Breast epithelium (tissue), 4 donors: ENCODE measurements at regions not wholly inside any gene's neighbourhood (a gene's known extent, or its start where the extent isn't known, plus 50 kb on each side); places are given as distances from the start of the nearest gene placed in this dataset.

Experiments
- DNase-seq, 2 donors: peaks; one replicate each; pipeline ENCODE4 v3.0.0-alpha.2; 2019; ENCODE audit warnings: low spot score in 2 of 2
- H3K27ac ChIP-seq, 2 donors: fragments of 200-600 bp; sonication (generic) in 1 of 2; one replicate each; pipeline ENCODE4 v1.5.1; 2016 to 2019; ENCODE audit warnings: mild to moderate bottlenecking in 1 of 2
- H3K27me3 ChIP-seq, 2 donors: fragments of 200-600 bp; sonication (generic) in 1 of 2; one replicate each; pipeline versions ENCODE4 v1.5.1 to v1.6.0; 2017 to 2019; ENCODE audit warnings: control low read depth in 1 of 2, mild to moderate bottlenecking in 1 of 2
- H3K36me3 ChIP-seq: fragments of 200-600 bp; one replicate; pipeline ENCODE4 v1.5.1; 2019
- H3K4me1 ChIP-seq, 2 donors: fragments of 200-600 bp; sonication (generic); one replicate each; pipeline ENCODE4 v1.5.1; 2016 to 2019; ENCODE audit warnings: control low read depth in 1 of 2
- H3K4me3 ChIP-seq, 3 donors: fragments of 200-600 bp; sonication (generic); 1 replicate in 2 of 3; 2 replicates in 1 of 3; pipeline ENCODE4 v1.5.1; 2016 to 2019; ENCODE audit warnings: mild to moderate bottlenecking in 3 of 3, moderate library complexity in 2 of 3
- H3K9me3 ChIP-seq, 2 donors: fragments of 200-600 bp; sonication (generic) in 1 of 2; one replicate each; pipeline ENCODE4 v1.5.1; 2016 to 2019; ENCODE audit warnings: control low read depth in 1 of 2
- POLR2A ChIP-seq: fragments of 450-650 bp; IDR thresholded peaks from one replicate; pipeline ENCODE4 v1.6.1; 2016; ENCODE audit warnings: antibody characterized with exemption, mild to moderate bottlenecking, moderate library complexity
- POLR2AphosphoS5 ChIP-seq, 3 donors: sonication (generic); formaldehyde crosslinking; IDR thresholded peaks; one replicate each; pipeline ENCODE4 v1.6.1; 2017; ENCODE audit warnings: antibody characterized with exemption in 3 of 3
- intact Hi-C: fragments of 100-400 bp; cut with DNase I; formaldehyde crosslinking; loops from one replicate; pipeline ENCODE4 v1.15.1; 2023; ENCODE audit warnings: low total_unique reads
- TF ChIP-seq, protein P1 (sequence below), 3 donors: fragments of 450-650 bp; IDR thresholded peaks; one replicate each; pipeline ENCODE4 v1.5.1; 2016 to 2017; ENCODE audit warnings: antibody characterized with exemption in 3 of 3, mild to moderate bottlenecking in 3 of 3, moderate library complexity in 3 of 3

DNA sequence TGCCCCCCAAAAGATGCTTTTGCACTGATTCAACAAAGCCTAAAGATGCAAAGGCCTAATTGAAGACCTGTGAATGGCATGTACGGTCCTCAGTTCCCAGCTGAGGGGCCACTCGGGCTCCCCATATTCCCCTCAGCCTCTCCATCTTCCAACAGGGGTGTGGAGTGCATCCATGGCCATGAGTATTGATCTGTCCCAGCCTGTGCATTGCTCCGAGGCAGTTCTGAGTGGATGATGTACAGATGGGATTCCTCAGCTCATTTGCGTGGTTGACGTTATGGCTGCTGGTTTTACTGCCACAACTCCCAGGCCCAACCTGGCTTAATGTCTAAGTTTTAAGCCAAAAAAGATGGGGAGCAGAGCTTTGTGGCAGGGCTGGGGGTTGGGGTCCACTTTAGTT lies 162.7 kb upstream of the ZNF267 start:
- DNase-seq = no peak
- intact Hi-C loops = no loop called here
- TF ChIP-seq POLR2AphosphoS5 (IDR thresholded peaks at IDR 0.05) (no peak), POLR2A (no peak)
- TF ChIP-seq, protein P1, sequence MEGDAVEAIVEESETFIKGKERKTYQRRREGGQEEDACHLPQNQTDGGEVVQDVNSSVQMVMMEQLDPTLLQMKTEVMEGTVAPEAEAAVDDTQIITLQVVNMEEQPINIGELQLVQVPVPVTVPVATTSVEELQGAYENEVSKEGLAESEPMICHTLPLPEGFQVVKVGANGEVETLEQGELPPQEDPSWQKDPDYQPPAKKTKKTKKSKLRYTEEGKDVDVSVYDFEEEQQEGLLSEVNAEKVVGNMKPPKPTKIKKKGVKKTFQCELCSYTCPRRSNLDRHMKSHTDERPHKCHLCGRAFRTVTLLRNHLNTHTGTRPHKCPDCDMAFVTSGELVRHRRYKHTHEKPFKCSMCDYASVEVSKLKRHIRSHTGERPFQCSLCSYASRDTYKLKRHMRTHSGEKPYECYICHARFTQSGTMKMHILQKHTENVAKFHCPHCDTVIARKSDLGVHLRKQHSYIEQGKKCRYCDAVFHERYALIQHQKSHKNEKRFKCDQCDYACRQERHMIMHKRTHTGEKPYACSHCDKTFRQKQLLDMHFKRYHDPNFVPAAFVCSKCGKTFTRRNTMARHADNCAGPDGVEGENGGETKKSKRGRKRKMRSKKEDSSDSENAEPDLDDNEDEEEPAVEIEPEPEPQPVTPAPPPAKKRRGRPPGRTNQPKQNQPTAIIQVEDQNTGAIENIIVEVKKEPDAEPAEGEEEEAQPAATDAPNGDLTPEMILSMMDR (IDR thresholded peaks at IDR 0.05) = no peak
- Histone ChIP-seq H3K4me3 (no peak overlapping the region), H3K9me3 (no peaks in the 10 kb centered on the region), H3K4me1 (no peaks in the 10 kb centered on the region), H3K27ac (no peak overlapping the region), H3K36me3 (no peaks in the 10 kb centered on the region), H3K27me3 (no peaks in the 10 kb centered on the region)

DNA sequence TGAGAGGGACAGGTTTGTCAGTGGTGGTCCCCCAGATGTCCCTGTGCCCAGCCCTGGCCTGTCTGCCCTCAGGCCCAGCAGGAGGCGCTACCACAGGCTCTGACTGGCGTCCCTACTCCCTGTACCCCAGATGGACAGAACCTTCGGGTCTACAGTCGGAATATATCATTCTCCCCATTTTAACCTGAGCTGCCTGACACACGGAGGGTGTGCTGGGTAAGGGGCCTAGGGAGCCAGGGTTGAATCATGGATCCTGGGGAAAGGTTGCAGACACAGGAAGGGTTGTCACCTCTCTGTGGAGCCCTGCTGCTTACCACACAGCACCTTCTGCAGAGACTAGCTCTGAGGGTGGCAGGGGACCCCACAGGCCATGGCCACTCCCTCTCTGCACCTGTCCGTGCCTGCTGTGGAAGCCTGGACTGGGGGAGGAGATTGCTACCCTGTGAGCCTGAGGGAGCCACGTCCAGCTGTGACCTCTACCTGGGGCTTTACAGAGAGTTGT lies 162.2 kb upstream of the ZNF267 start:
- no peaks in the 10 kb centered on the region for H3K27me3 ChIP-seq
- no peak overlapping the region for H3K27ac ChIP-seq
- no peaks in the 10 kb centered on the region for H3K4me1 ChIP-seq
- DNase-seq = no peak
- H3K4me3 ChIP-seq = no peak overlapping the region
- intact Hi-C loops = no loop called here
- TF ChIP-seq POLR2A = no peak
- TF ChIP-seq, protein P1 (IDR thresholded peaks at IDR 0.05) = no peak
- no peak for TF ChIP-seq POLR2AphosphoS5 (IDR thresholded peaks at IDR 0.05)
- no peaks in the 10 kb centered on the region for H3K9me3 ChIP-seq
- H3K36me3 ChIP-seq = no peaks in the 10 kb centered on the region

DNA sequence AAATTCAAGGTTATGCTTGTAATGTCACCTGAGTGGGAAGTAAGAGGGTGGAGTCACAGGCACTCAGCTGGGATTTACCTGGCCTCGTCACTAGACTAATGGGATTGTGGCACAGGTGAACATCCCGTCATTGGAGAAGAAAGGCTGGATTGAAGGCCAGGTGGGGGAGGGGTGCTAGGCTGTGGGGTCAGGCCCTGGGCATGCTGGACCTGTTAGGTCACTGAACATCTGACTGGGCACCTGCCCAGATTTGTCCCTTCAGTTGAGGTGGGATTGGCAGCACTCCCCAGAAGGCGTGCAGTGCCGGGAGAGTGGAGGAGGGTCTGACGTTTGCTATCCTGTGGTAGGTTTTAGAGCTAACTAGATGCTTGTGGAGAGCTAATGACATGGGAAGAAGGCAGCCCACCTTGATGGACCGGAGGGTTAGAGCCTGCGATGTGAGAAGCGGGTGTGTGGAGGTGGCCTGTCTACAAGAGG lies 161.5 kb upstream of the ZNF267 start:
- Histone ChIP-seq H3K4me3 (no peak overlapping the region), H3K27me3 (no peaks in the 10 kb centered on the region), H3K4me1 (no peaks in the 10 kb centered on the region), H3K9me3 (no peaks in the 10 kb centered on the region), H3K36me3 (no peaks in the 10 kb centered on the region), H3K27ac (no peak overlapping the region)
- DNase-seq = no peak
- TF ChIP-seq POLR2AphosphoS5 (IDR thresholded peaks at IDR 0.05) = no peak
- no peak for TF ChIP-seq POLR2A
- TF ChIP-seq, protein P1 (IDR thresholded peaks at IDR 0.05) = no peak
- intact Hi-C loops = no loop called here

DNA sequence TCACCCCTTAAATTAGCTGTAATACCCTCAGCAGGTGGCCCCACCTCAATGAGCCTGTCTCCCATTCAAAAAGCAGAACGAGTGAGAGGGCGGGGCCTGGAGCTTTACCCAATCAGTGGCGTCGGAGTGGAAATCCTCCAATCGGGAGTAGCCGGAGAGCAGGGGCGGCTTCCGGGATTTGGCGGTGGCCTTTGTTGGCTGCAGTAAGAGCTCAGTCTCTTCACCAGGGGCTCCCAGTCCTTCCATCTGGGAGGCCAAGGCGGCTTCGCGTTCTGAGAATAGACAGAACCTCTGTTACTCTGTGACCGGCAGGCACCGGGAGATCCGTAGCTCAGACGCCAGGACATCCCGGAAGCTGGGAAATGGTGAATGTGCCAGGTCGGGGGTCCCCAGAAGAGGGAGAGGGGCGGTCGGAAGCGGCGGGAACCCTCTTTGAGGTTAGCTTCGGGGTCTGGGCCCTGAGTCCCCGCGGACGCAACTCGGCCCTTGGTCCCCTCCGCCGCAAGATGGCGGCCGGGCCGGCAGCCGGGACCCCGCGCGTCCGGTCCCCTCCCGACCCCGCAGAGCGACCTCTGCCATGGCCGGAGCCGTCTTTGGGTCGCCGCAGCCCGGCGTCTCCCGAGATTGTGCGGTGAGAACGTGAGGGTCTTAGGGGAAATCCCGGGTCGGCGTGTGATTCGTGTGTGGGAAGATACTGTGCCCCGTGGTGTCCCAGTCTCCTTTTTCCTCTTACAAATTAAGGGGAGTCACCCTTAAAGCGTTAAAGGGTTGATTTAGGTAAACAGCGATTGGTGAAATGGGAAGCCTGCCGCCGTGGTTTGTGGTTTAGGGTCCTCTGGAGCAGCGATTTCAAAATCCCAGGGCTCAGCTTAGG lies 160.3 kb upstream of the ZNF267 start:
- TF ChIP-seq, protein P1 (IDR thresholded peaks at IDR 0.05) = no peak
- TF ChIP-seq POLR2A (peak; percentile 39), POLR2AphosphoS5 (IDR thresholded peaks at IDR 0.05) (peak; percentile 77 to 84 (median 80))
- H3K4me1 ChIP-seq = no peaks in the 10 kb centered on the region
- intact Hi-C loops = no loop called here
- no peaks in the 10 kb centered on the region for H3K27me3 ChIP-seq
- peak overlapping the region; percentile 93 to 97 for H3K27ac ChIP-seq
- no peaks in the 10 kb centered on the region for H3K36me3 ChIP-seq
- H3K4me3 ChIP-seq = peak overlapping the region; percentile 76 to 96 (median 89)
- DNase-seq = peak; percentile 94 to 95
- no peaks in the 10 kb centered on the region for H3K9me3 ChIP-seq
